SK-N-SH (cell line): ENCODE measurements at regions not wholly inside any gene's neighbourhood (a gene's known extent, or its start where the extent isn't known, plus 50 kb on each side); places are given as distances from the start of the nearest gene placed in this dataset.

Source experiments
- CTCF ChIA-PET: fragments of 300-600, 350-600 bp; formaldehyde crosslinking; extraction: SDS; loops from one replicate; lab custom pipeline; 2021; lab: Yijun Ruan, JAX
- POLR2A ChIA-PET: fragments of 350-600 bp; sonication (Branson Sonifier 250); formaldehyde crosslinking; extraction: SDS; loops from one replicate; lab custom pipeline; 2020; ENCODE audit warnings: antibody characterized with exemption, inconsistent platforms; lab: Yijun Ruan, JAX
- DNase-seq: peaks from one replicate; pipeline ENCODE4 v3.0.0; 2012
- H2AFZ ChIP-seq: fragments of 200-600 bp; sonication (generic); 2 replicates; pipeline ENCODE4 v1.8.1; 2016; ENCODE audit warnings: antibody characterized with exemption, mild to moderate bottlenecking, low read depth
- H3F3A ChIP-seq: fragments of 200-600 bp; sonication (generic); replicated peaks from 2 replicates; pipeline ENCODE3; 2016; ENCODE audit warnings: antibody characterized with exemption, mild to moderate bottlenecking; ENCODE audit not compliant: insufficient read depth
- H3K27ac ChIP-seq, 2 experiments: fragments of 200-500 bp in 1 of 2; fragments of 200-600 bp in 1 of 2; sonication (Bioruptor generic) in 1 of 2; sonication (generic), shearing (Covaris generic) in 1 of 2; 2 replicates each; pipeline versions ENCODE4 v1.5.1 to v1.6.1; 2014 to 2016; ENCODE audit warnings: low read depth in 2 of 2, inconsistent platforms in 1 of 2, low read length in 1 of 2, mild to moderate bottlenecking in 1 of 2, mixed read lengths in 1 of 2
- H3K27me3 ChIP-seq: fragments of 200-600 bp; sonication (generic), shearing (Covaris generic); 2 replicates; pipeline ENCODE4 v1.6.1; 2016; ENCODE audit warnings: mixed run types; ENCODE audit not compliant: insufficient read depth
- H3K36me3 ChIP-seq, 2 experiments: fragments of 200-500 bp in 1 of 2; fragments of 200-600 bp in 1 of 2; sonication (Bioruptor generic) in 1 of 2; sonication (generic) in 1 of 2; replicated peaks in 1 of 2; 2 replicates each; pipeline versions ENCODE3 to v1.5.1; 2014 to 2016; ENCODE audit warnings: low read length in 1 of 2, mild to moderate bottlenecking in 1 of 2; ENCODE audit not compliant: insufficient read depth in 2 of 2, control insufficient read depth in 1 of 2
- H3K4me1 ChIP-seq, 2 experiments: fragments of 200-500 bp in 1 of 2; fragments of 200-600 bp in 1 of 2; sonication (Bioruptor generic) in 1 of 2; sonication (generic), shearing (Covaris generic) in 1 of 2; 2 replicates each; pipeline versions ENCODE4 v1.5.1 to v1.6.1; 2014 to 2016; ENCODE audit warnings: low read depth in 1 of 2, low read length in 1 of 2, mixed run types in 1 of 2; ENCODE audit not compliant: insufficient read depth in 2 of 2, control insufficient read depth in 1 of 2
- H3K4me2 ChIP-seq: fragments of 200-600 bp; sonication (generic), shearing (Covaris generic); 2 replicates; pipeline ENCODE4 v1.6.1; 2017; ENCODE audit warnings: mixed run types
- H3K4me3 ChIP-seq, 2 experiments: fragments of 200-500 bp in 1 of 2; fragments of 200-600 bp in 1 of 2; sonication (Bioruptor generic) in 1 of 2; sonication (generic), shearing (Covaris generic) in 1 of 2; 2 replicates each; pipeline versions ENCODE4 v1.5.1 to v1.8.1; 2014 to 2016; ENCODE audit warnings: low read depth in 2 of 2, inconsistent platforms in 1 of 2, low read length in 1 of 2, mild to moderate bottlenecking in 1 of 2, mixed read lengths in 1 of 2, moderate library complexity in 1 of 2
- H3K79me2 ChIP-seq: fragments of 200-600 bp; sonication (generic); 2 replicates; pipeline ENCODE4 v1.8.1; 2017; ENCODE audit warnings: mild to moderate bottlenecking; ENCODE audit not compliant: insufficient read depth
- H3K9ac ChIP-seq: fragments of 200-600 bp; sonication (generic); 2 replicates; pipeline ENCODE4 v1.6.1; 2017; ENCODE audit warnings: mixed run types
- H3K9me2 ChIP-seq: fragments of 200-600 bp; sonication (generic); 2 replicates; pipeline ENCODE4 v1.6.1; 2017; ENCODE audit warnings: mixed run types
- H3K9me3 ChIP-seq: fragments of 200-600 bp; sonication (generic); 2 replicates; pipeline ENCODE4 v1.6.1; 2017; ENCODE audit warnings: mixed run types, mild to moderate bottlenecking, moderate library complexity
- H4K20me1 ChIP-seq: fragments of 200-600 bp; sonication (generic); 2 replicates; pipeline ENCODE4 v1.6.1; 2017; ENCODE audit warnings: mild to moderate bottlenecking, mixed run types; ENCODE audit not compliant: insufficient read depth
- ELF1 ChIP-seq: IDR thresholded peaks from 2 replicates; pipeline ENCODE4 v1.4.0; 2012
- EP300 ChIP-seq, 2 experiments: IDR thresholded peaks; 2 replicates each; pipeline versions ENCODE4 v1.4.0 to v1.6.1; 2012; ENCODE audit warnings: borderline replicate concordance in 1 of 2, low read depth in 1 of 2, low read length in 1 of 2
- FOSL2 ChIP-seq: IDR thresholded peaks from 2 replicates; pipeline ENCODE4 v1.4.0; 2012; ENCODE audit warnings: low read depth, mild to moderate bottlenecking, moderate library complexity, borderline replicate concordance
- JUND ChIP-seq: IDR thresholded peaks from 2 replicates; pipeline ENCODE4 v1.4.0; 2012
- MEF2A ChIP-seq: IDR thresholded peaks from 2 replicates; pipeline ENCODE4 v1.4.0; 2012; ENCODE audit warnings: low read depth, borderline replicate concordance
- MXI1 ChIP-seq: IDR thresholded peaks from 2 replicates; pipeline ENCODE4 v1.6.1; 2012; ENCODE audit warnings: mild to moderate bottlenecking, low read depth, low read length, improper control_type of control experiment
- NFIC ChIP-seq: IDR thresholded peaks from 2 replicates; pipeline ENCODE4 v1.4.0; 2012; ENCODE audit warnings: borderline replicate concordance
- NRF1 ChIP-seq: IDR thresholded peaks from 2 replicates; pipeline ENCODE4 v1.6.1; 2012; ENCODE audit warnings: low read depth, mild to moderate bottlenecking, low read length
- RAD21 ChIP-seq: IDR thresholded peaks from 2 replicates; pipeline ENCODE4 v1.6.1; 2012; ENCODE audit warnings: mild to moderate bottlenecking, low read length
- REST ChIP-seq: IDR thresholded peaks from 2 replicates; pipeline ENCODE4 v1.6.1; 2012; ENCODE audit warnings: mild to moderate bottlenecking, low read depth, low read length, moderate library complexity
- RFX5 ChIP-seq: IDR thresholded peaks from 2 replicates; pipeline ENCODE4 v1.6.1; 2012; ENCODE audit warnings: mild to moderate bottlenecking, improper control_type of control experiment, low read length
- TAF1 ChIP-seq: IDR thresholded peaks from 2 replicates; pipeline ENCODE4 v1.6.1; 2012; ENCODE audit warnings: low read depth, mild to moderate bottlenecking, low read length, moderate library complexity, borderline replicate concordance
- TCF12 ChIP-seq: IDR thresholded peaks from 2 replicates; pipeline ENCODE4 v1.4.0; 2012
- whole genome bisulfite sequencing: methylation state at CpG from one replicate; pipeline ENCODE4 v1.1.6; 2017; ENCODE audit warnings: low lambda C conversion rate; 5-methylcytosine and 5-hydroxymethylcytosine counted together
- TF ChIP-seq, protein P1 (sequence below): fragments of 150-350 bp; IDR thresholded peaks from 2 replicates; pipeline ENCODE4 v1.6.1; 2017; ENCODE audit warnings: antibody characterized with exemption, low read length, low read depth, borderline replicate concordance

GRCh38 chr20:17827759-17828559 lies 128.2 kb downstream of the BANF2 start:
- CTCF ChIA-PET = no interaction called here

More at GRCh38 chr20:17827759-17828559, 128.2 kb downstream of the BANF2 start:
- WGBS = 47% methylated on average over 13 of the region's 13 CpGs
- no peaks in the 10 kb centered on the region for H3K27me3 ChIP-seq
- no peaks in the 10 kb centered on the region for H3K4me1 ChIP-seq
- no peak overlapping the region for H3K4me3 ChIP-seq
- no peak overlapping the region for H2AFZ ChIP-seq
- H3K9me3 ChIP-seq = no peaks in the 10 kb centered on the region
- TF ChIP-seq EP300 (IDR thresholded peaks at IDR 0.05; ENCODE audit: borderline replicate concordance in 1 of 2, low read depth in 1 of 2, low read length in 1 of 2) (no peak), JUND (no peak), TAF1 (no peak), RAD21 (no peak), TCF12 (no peak), ELF1 (no peak), REST (no peak), FOSL2 (no peak), MXI1 (no peak), MEF2A (no peak), NFIC (no peak), NRF1 (no peak), RFX5 (no peak)
- TF ChIP-seq, protein P1, sequence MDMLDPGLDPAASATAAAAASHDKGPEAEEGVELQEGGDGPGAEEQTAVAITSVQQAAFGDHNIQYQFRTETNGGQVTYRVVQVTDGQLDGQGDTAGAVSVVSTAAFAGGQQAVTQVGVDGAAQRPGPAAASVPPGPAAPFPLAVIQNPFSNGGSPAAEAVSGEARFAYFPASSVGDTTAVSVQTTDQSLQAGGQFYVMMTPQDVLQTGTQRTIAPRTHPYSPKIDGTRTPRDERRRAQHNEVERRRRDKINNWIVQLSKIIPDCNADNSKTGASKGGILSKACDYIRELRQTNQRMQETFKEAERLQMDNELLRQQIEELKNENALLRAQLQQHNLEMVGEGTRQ = no peak
- H3K79me2 ChIP-seq = no peaks in the 10 kb centered on the region
- no peaks in the 10 kb centered on the region for H4K20me1 ChIP-seq
- H3K9me2 ChIP-seq = no peaks in the 10 kb centered on the region
- no peak overlapping the region for H3K9ac ChIP-seq
- H3F3A ChIP-seq = no peaks in the 10 kb centered on the region
- DNase-seq = no peak
- no peak overlapping the region for H3K4me2 ChIP-seq
- H3K27ac ChIP-seq = no peak overlapping the region
- POLR2A ChIA-PET = no interaction called here
- no peaks in the 10 kb centered on the region for H3K36me3 ChIP-seq
